GM21390 (cell line): ENCODE measurements at regions not wholly inside any gene's neighbourhood (a gene's known extent, or its start where the extent isn't known, plus 50 kb on each side); places are given as distances from the start of the nearest gene placed in this dataset.

Experiments
- ATAC-seq: cut with Tn5 transposase; IDR thresholded peaks from one replicate; pipeline ENCODE4 v1.9.1; 2021; ENCODE audit not compliant: unreplicated experiment

DNA sequence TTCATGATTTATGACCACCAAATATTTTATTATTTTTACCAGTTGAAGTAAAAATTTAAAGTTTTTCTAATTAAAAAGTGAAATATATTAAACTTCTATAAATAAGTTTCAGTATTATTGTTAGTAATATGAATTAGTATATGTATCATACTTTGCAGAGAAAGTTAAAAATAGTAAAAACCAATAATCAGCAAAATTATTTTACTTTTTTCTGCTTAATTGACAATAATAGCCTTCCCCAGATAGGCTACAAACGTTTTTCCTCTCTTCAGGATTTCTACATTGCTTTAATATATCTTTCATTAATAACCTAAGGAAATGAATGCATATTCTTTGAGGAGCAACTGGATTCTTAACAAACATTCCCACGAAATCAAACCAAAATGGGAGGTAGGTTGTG is 543.5 kb downstream of the ETNK1 start:
- no peak for ATAC-seq

DNA sequence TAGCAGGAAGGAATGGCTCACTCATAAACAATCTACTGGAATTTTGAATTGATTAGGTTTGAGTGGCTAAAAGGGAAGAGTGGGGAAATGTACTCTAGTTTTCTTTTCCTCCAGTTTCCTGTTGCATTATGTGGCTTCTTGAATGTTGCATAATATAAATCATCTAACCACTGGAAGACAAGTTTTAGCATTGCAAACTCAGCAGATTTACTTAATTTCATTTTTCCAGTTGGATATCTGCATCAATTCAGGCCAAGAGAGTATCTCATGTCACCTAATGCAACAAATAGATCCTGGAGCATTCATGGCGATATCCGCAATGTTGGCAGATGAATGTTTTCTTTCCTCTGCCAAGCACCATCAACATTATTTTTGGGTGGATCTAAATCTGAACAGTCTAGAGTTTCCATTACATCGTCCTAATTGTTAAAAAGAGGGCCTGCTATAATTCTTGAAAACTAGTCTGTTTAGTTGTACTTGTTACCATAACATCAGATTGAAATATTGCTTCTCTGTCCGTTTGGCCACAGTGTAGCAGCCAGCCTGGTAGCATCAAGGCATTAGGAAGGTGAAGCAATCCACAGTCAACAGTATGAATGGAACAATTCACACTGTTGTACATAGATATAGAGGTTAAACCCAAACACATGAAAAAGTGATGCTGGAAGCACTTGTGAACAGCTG is 544.2 kb downstream of the ETNK1 start:
- no peak for ATAC-seq

DNA sequence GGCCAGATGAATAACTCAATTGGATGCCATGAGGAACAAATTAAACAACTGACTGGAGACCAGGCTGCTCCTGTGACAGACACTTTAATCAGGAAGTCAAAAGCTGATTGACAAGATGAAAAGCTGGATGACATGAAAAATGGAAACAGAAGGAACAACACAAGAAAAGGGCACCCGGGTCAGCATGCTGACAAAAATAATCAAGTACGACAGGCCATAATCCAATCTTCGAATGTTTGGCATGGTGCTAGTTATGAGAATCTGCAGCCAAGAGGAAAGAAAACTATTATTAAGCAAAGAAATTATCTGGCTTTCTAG is 544.7 kb downstream of the ETNK1 start:
- no peak for ATAC-seq

DNA sequence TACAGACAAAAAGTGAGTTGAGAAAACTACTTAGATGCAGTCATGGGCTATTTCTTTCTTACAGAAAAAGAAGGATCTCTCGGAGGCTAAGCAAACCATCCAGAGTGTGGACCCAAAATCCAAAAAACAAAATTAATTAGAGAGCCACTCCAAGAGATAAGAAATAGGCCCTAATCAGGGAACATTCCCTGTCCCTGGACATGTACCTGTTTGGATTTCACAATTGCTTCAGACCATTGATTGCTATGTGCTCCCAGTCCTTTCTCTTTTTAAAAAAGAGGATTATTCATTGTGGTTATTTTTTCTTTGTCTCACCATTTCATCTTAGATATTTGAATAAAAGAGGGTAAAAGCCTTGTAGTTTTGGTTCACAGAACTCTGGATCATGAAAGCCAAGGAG is 549.9 kb downstream of the ETNK1 start:
- ATAC-seq, result no peak

DNA sequence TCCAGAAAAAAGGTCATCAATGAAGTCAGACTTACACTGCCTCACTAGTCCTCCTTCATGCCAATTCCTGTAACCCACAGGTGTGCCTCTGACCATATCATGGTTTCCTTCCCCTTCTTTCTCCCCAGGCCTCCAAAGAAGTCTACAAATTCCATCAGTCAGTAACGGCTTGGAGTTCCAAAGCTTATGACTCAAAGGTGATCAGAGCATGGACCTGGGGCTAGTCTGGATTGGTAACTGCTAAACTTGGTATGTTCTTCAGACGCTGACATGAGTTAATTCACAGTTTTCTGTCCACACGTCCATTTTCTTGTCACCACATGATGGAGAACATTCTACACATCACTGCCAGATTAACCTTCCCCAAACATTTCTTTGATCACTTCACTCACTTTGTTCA is 560.4 kb downstream of the ETNK1 start:
- ATAC-seq, result no peak

DNA sequence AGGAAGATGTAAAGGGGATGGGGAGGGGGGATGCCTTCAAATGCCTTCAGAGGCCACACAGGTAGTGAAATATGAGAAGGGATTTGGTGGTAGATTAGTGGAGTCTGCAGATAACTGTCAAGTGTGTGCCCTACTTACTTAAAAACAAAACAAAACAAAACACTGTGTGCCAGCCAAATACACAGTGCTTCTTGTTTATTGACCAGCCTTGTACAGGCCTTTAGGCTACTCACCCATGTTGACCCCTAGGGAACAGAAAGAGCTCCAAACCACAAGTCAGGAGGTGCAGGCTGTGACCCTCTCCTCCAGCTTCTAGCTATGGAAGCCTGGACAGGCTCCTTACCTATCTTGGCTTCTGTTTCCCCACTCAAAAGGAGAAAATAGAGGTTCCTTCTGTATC is 562.0 kb downstream of the ETNK1 start:
- ATAC-seq, result no peak

DNA sequence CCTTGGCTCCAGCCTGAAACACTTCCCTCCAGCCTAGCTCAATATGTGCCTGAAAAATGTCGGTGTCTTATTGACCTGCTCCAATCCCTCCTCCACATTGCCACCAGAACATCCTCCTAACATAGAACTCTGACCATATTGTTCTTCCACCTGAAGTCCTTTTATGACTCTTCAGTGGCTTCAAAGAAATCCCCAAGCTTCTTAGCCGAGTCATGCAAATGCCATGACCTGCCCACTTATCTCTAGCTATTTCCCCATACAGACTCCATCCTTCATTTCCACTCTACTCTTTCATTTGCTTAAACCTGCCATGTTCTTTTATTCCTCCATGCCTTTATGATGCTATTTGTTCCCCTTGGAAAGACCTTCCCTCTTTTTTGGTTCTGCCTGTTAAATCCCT is 568.6 kb downstream of the ETNK1 start:
- ATAC-seq, result no peak

DNA sequence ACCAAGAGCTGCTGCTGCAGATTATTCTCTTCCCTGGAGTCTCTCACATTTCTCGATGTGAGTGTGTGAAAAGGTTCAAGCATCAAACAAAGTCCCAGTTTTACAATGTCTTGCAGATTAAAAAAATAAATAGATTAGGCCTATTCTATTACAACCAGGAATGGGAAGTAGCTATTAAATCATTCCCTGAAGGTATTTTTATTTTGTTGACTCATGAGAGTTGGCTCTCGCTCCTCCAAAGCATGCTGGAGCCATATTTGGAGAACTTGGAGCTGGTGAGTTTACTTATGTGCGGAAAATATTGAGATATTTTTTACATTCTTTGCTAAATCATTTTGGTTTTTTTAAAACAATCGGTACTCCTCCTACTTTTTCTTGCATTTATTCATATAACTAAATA is 572.3 kb downstream of the ETNK1 start:
- ATAC-seq, result no peak

DNA sequence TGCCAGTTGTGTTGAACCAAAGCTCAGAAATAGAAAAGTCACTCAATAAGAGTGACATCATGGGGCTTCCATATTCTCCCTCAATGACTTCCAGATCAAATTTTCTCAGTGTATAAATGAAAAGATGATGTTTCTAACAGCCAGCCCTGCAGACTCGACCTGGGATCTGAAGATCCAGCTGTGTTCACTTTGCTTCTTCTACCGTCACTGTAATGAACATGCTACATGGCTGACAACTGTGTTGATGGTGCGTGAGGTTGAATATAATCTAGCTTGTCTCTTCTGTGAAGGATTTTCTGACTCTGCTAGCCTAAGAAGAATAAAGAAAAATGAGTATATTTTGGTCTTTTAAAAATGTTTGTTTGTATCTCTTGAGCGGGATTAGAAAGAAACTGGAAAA is 577.8 kb downstream of the ETNK1 start:
- ATAC-seq, result no peak

DNA sequence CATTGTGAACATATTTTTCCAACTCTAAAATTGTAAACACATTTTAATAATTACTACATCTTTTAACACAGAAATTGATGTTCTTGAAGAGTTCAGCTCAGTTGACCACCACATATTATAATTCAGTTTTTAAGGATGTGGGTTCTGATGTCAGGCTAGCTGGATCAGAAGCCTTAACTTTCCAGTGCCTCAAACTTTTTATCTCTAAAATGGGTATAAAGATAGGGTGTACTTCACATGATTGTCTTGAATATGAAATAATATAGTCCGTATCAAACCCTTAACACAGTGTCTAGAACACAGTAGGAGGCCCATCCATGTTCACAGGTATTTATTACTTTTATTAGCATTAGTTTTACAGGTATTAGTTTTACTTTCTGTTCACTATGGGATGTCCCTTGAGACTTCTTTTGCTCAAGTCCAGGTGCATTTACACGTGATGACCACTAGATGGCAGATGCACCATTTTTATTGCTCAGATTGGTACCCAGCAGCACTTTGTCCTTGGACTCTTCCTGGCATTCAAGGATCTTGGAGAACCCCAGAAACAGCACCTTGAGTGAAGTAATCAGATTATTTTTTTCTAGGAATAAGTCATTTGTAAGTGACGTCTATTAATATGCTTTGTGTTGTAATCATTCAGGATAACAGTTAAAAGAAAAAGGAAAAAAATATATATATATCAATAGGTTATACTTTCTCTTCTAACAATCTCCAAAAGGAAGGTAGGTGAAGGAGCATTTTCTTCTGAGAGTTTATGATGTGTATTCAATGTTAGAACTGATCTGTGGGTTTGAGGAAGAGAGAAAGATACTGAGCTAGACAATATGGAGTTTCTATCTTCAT is 580.2 kb downstream of the ETNK1 start:
- peak; percentile 97 for ATAC-seq

DNA sequence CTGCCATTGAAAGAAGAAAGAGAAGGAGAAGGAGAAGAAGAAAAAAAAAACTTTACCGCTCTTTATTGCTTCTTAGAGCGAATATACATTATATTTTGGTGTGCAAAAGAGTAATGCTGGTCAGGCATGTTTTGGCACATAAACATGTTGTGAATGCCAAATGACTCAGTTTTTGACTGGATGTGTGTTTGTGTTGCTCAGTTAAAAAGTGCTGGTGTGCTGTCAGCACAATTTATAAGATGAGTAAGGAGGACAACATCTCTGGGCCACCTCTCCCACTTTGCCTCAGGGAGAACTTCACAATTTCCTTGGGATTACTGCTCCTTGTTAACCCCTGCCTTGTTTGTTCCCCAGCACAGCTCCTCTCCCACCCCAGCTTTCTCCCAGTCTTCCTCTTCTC is 584.8 kb downstream of the ETNK1 start:
- ATAC-seq, result no peak

DNA sequence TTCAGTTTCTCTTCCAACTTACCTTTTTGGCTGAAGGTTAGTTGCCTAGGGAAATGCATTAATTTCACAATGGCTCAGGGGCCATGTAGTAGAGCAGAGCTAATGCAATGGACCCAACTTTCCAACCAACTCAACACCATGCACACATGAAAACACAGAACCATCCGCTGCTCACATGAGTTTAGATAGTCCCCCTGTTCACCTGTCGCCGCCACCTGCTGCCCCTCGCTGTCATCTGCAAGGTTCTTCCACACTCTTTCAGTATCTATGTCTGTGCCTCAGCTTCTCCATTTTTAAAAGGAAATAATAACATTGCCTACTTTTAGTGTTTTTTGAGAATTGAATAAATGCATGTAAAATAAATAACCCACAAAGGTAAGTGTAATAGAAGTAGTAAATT is 585.6 kb downstream of the ETNK1 start:
- no peak for ATAC-seq

DNA sequence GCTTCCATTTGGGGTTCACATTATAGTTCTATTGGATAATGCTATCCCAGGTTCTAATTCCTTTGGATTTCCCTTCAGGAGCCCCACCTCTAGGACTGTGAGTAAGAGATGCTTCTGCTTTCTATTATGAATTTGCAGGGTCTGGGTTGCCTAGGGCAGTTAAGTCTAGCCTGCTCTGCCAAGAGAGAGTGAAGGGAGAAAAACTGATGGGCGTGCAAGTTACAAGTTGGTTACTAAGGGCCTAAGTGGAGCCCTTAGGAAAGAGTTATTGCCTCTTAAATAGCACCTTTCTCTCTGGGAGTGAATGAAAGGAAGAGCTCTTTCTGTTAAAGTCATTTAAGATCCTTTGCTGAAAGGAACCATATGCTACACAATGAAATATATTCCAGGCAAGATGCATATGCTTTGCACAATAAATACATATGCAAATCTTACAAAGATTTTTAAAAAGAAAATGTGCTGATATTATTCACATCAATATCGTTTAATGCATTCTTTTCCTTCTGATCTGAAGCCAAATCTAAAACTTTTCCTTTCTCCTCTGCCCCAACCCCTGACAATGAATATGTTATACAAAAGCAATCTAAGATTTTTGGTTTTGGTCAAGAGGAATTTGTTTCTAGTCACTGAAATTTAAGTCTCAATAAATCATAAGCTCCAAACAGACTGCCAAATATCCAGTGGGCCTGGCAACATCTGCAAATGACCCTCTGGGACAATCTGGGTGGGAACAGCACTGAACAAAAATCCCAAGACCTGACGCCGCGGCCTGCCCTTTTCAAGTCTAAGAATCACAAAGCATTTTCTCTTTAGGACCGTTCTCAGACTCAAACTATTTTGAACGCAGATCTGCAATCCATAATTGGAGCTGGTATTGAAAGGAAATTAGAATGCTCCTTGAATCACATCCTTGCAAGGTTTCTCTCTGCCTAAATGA is 586.7 kb downstream of the ETNK1 start:
- ATAC-seq, result no peak

DNA sequence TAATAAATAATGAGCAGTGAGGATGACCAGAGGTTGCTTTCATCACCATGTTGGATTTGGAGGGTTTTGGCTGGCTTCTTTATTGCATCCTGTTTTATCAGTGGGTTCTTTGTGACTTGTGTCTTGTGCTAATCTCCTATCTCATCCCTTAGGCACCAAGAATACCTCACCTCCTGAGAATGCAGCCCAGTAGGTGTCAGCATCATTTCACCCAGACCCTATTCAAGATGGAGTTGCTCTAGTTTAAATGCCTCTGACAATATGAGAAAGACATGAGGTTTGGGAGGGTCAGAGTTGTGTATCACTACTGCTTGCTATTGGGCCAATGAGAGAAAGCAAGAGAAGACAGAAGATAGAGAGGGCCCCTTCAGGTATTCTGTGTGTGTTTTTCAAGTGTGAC is 592.2 kb downstream of the ETNK1 start:
- ATAC-seq, result no peak

DNA sequence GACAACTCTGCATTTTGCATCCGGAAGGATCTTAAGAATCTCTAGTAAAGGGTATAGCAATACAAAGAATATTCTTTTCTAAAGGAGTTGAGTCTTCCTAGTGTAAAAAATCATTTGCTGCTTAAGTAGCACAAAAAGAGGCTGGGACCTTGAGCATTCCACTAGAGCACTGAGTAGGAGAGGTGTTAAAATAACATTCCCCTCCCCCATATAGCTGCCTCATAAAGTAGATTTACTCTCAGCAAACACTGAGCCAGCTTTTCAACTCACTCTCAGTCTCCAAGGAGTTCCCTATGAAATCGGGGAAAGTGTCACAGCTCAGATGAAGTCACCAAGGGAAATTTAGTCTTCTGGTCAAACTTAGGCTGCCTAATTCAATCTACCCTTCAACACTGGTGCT is 592.7 kb downstream of the ETNK1 start:
- no peak for ATAC-seq

DNA sequence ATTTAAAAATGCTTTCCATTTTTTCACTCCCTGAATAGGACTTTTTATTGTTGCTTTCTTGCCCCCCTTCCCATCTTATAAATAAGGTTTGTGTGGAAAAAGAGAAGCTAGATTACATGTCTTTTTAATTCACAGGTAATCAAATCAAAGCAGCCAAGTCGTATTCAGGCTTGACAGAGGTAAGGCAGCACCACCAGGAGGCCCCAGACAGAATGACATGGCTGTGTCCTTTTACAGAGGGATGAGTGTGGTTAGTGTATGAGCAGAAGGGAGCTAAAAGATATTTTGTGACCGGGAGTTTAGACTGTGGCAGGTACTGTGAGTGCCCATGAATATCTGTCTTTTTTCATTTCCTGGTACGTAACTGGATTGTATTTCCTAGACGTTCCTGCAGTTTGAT is 596.1 kb downstream of the ETNK1 start:
- no peak for ATAC-seq

DNA sequence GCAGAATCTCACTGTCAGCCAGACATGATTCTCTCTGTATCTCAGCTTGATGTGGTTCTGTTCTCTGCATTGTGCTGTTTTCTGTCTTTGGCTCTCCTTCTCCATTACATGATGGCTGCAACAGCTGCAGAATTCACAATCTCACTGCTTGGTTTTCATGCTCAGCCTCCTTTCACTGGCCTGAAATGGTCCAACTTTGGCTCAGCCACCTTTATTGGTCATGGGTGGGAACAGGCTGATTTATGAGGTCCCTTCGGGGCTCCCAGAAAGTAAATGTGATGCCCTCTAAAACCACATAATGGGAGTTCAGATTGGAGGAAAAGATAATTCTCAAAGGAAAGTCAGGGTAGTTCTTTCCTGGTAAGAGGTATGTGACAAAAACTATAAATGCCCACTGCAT is 597.0 kb downstream of the ETNK1 start:
- ATAC-seq, result no peak

DNA sequence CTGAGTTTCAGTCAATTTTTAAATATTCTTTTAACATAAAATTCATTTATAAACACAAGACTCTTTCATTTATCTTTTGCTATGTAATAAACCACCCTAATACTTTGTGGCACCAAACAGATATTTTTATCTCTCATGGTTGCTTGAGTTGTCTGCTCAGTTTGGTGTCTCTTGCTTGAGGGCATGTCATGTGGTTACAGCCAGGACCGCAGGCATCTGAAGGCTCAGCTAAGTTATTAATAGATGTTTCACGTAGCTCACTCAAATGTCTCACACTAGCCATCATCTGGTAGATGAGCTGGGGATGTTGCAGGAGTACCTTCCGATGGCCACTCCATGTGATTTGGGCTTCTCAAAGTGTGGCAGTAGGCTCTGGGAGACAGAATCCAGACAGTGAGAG is 597.8 kb downstream of the ETNK1 start:
- no peak for ATAC-seq

DNA sequence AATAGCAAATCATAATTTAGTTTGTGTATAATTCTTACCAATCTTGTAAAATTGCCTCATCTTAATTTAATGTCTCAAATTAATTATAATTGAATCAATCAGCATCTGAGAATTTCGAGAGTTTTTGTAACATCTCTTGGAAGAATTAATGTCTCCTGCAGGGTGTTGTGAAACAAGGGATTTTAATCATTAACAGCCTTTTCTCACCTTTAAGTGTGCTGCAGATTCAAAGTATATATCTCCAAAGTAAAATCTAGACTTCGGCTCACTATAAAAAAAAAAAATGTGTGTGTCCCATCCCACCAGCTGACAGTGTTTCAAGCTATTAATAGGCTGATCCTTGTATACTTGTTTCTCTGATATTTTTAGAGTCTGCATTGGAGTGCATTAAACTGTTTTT is 603.1 kb downstream of the ETNK1 start:
- ATAC-seq, result no peak

DNA sequence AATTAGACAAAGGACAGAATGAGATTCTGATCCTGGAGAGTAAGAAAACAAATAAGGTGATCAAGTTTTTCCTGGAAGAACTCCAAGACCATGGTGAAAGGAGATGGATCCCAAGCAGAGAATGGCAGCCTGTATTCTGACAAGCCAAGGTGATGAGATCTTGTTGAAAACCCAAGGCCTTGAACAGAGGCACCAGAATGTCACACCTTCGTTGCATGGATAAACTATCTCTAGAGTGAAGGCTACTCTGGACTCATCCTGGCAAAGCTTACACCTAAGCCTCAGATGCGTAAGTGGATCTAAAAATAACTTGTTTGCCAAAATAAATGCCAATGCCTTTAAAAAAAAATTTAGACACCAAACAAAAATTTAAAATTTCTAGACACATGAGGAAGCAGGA is 605.9 kb downstream of the ETNK1 start:
- ATAC-seq, result no peak

DNA sequence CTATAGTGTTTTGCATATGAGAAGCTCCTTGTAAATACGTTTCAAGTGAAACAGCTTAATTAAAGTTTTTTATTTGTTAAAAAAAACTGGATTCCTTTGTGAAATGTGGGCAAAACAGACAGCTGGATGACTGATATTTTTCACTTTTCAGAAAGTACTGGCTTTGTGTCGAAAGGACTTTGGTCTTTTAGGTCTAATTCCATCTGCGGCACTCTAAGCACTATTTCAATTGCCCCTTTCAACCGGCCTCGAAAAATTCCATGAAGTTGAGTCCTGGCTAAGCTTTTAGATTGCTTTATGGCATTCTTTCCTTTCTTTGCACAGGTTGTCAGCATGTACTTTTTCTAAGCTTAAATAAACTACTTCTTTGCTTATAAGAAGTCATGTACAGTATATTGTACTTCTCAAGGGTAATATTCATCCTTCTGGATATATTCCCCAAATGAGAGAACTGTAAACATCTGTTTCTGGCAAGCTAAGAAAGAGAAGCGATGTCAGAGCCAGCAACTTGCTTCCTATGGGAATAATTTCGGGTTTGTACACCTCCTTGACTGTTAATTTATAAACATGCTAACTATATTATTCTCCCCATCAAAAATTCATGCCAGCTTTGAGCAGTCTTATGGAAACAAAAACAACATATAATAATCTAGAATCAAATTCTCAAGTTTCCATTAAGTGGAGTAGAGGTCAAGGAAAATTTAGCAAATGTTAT is 611.3 kb downstream of the ETNK1 start:
- ATAC-seq, result no peak
